ENCODE measurements at regions not wholly inside any gene's neighbourhood (a gene's known extent, or its start where the extent isn't known, plus 50 kb on each side); places are given as distances from the start of the nearest gene placed in this dataset.

GRCh38 chr16:86069736-86070298, 170.9 kb downstream of the IRF8 start:
- TF ChIP-seq FOXM1 (IDR thresholded peaks at IDR 0.05; ENCODE audit: borderline replicate concordance, low read depth) (no peak), MAX (IDR thresholded peaks at IDR 0.05) (no peak), NFIC (IDR thresholded peaks at IDR 0.05) (no peak), EP300 (IDR thresholded peaks at IDR 0.05; ENCODE audit: borderline replicate concordance) (no peak), RAD21 (IDR thresholded peaks at IDR 0.05; ENCODE audit: low read depth) (no peak), CREB1 (IDR thresholded peaks at IDR 0.05; ENCODE audit: low read depth) (no peak), EGR1 (IDR thresholded peaks at IDR 0.05) (no peak), TCF12 (IDR thresholded peaks at IDR 0.05; ENCODE audit: low read depth) (no peak), REST (IDR thresholded peaks at IDR 0.05; ENCODE audit: low read depth) (no peak), CEBPB (IDR thresholded peaks at IDR 0.05) (no peak)

Data from Ishikawa (cell line).